NCI-H1436 (cell line): ENCODE measurements at regions not wholly inside any gene's neighbourhood (a gene's known extent, or its start where the extent isn't known, plus 50 kb on each side); places are given as distances from the start of the nearest gene placed in this dataset.

Experiments used
- DNase-seq: peaks from one replicate; lab custom pipeline; 2025; lab: John Stamatoyannopoulos, UW

DNA sequence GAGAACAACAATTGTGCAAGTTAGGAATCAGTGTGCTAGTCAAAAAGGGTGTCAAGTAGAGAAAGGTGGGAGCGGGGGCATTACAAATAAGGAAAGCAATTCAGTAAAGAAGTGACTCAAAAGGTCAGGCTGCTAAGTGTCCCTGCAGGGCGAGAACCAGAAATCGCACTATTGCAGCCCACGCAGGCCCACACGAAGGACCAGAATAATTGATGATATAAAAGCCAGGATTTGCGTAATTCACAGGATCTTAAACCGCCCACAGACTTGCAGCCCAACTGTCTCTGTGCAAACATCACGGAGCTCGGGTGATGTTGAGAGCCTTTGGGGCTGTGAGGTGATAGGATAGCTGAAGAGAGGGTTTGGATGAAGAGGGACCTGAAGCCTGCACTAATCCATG is 349.0 kb downstream of the BRINP1 start:
- DNase-seq = no peak

DNA sequence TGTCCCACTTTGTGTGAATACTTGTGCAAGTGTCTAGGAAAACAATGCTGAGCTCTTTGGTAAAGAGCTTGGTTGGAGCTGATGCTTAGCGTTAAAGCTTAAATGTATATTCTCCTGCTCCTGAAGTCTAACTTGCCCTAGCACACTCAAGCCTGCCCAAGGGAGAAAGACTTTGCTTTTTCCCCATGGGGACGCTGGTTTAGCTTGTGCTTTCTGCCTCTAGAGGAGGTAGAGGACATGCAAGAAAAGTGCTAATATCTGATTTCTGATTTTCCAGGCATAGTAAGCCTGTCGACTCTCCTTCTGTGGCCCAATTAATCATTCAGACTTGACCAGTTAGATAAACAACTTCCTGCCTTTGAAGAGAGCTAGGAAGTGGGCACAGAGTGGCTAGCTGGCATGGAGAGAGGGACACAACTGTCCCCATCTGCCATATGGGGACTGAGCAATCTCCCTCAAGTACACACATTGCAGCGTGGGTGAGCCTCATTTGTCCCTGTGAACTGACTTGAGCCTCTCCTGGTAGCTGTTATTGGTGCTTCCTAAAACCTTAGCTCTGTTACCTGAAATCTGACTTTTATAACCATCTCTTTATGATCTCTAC is 348.4 kb downstream of the BRINP1 start:
- no peak for DNase-seq

DNA sequence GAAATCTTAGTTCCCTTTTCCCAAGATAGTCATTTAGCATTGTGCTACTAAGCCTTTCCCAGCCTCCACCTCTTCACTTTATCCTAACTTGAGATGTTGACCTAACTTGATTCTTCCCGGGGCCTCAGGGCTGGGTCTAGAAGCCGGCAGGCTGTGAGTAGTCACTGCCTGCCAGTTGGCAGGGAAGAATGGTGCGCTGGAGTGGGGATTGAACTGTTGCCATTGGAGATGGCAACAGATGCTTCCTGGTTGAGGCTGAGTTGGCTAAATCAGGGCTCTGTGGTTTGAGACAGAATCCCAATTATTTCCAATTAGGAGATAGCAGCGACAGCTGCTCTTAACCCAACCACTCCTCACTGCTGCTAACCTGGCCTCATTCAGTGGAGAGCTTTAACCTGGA is 343.1 kb downstream of the BRINP1 start:
- no peak for DNase-seq

DNA sequence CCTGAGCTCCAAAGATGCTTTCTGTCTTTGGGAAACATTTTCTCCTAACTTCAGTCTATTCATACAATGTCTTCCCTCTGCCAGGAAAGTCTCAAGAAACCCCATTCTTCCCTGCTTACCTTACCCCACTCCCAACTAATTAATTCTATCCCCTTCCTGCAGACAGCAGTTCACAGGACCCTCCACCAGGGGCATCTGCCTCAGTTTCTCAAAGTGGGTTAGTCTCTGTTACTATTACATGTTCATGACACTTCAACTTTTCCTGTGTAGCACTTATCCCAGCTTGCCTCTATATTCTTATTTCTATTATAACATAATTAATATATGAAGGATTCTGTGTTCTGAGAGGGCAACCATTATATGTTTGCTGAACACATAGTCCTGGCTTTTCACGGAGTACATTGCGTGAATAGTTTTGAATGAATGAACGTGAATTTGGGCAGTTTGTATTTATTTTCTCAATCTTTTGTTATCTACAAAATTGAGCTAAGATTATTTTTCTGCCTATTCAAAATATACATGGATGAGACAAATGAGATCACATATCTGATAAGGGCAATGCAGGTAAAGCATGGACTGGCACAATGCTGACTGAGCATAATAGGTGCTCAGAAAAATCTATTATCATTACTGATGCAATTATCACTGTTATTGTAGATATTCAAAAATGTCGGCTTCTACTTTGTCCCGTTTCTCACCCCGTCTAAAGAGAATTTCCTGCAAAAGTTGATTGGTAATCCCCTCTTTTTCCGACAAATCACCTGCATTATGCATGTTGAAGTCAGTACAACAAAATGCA is 341.1 kb downstream of the BRINP1 start:
- DNase-seq = no peak

DNA sequence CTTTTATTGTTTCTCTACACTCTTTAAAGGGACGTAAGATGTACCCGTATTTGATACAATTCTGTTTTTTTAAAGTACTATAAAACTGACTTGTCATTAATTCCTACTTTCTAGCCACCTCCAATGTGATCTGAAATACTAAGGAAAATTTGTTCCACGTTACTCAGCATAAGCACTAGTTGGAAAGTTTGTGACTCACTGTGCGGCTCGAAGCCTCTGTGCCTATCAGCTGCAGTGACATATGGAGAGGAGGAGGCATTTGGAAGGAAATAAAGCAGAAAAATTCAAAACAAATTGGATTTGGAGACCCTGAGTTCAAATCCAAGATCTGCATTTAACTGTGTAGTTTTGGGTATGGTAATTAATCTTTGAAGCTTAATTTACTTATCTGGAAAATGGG is 339.3 kb downstream of the BRINP1 start:
- DNase-seq = no peak

DNA sequence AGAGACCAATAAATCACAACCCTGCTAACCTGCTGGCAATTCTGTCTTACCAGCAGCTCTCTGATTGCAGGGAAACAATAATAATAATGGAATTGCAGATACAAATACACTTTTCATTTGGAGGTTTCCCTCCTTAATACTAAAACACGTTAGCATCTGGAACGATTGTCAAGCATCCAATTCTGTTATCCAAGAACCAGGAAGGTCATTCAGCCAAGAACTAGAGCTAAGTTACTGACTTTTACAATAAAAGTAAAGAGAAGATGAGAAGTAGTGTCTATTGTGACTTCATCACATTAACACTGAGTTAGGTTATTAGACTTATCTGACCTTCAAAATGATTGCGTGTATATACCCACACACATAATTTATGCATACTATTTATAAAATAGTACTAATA is 335.6 kb downstream of the BRINP1 start:
- DNase-seq = no peak

DNA sequence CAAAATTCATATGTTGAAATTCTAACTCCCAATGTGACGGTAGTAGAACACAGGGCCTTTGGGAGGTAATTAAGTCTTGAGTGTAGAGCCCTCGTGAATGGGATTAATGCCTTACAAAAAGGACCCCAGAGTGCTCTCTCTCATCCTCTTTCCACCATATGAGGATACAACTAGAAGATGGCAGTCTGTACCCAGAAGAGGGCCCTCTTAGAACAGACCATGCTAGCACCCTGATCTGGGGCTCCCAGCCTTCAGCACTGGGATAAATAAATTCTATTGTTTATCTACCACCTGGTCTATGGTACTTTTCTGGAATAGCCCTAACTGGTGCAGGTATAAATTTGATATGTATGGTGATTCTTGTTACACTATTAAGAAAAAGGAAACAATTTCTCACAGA is 332.3 kb downstream of the BRINP1 start:
- DNase-seq = no peak

DNA sequence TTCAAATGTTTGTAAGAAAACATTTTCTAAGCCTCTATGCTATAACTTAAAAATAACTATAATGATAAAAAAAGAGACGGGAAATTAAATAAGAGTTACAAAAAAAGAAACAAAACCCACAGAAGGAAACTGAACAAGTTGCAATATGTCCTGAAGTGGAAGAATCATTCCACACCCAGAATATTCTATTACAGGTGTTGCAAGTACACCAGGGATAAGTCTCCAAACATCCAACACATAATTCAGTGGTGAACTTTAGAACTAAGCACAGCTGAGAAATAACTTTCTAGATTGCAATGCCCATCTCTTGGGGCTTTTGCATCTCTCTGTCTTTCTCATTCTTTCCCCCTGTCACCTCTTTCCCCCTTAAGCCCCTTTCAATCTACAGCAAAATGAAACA is 325.2 kb downstream of the BRINP1 start:
- no peak for DNase-seq

DNA sequence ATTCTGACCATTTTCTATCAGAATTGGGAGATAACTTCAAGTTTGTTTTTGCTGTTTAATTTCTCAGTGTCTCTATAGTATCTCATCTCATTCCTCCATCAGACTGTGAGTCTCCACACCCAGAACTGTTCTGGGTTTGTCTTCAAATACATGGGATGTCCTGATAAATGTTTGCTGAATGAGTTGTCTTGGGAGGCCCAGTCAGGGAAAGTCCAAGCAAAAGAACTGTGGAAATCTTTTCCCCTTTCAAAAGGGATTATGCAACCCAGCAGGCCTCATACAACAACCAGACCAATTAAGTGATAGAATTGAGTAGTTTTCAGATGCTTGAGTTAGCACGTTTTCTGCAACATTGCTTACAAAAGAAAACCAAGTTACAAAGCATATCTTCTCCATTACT is 324.4 kb downstream of the BRINP1 start:
- no peak for DNase-seq

DNA sequence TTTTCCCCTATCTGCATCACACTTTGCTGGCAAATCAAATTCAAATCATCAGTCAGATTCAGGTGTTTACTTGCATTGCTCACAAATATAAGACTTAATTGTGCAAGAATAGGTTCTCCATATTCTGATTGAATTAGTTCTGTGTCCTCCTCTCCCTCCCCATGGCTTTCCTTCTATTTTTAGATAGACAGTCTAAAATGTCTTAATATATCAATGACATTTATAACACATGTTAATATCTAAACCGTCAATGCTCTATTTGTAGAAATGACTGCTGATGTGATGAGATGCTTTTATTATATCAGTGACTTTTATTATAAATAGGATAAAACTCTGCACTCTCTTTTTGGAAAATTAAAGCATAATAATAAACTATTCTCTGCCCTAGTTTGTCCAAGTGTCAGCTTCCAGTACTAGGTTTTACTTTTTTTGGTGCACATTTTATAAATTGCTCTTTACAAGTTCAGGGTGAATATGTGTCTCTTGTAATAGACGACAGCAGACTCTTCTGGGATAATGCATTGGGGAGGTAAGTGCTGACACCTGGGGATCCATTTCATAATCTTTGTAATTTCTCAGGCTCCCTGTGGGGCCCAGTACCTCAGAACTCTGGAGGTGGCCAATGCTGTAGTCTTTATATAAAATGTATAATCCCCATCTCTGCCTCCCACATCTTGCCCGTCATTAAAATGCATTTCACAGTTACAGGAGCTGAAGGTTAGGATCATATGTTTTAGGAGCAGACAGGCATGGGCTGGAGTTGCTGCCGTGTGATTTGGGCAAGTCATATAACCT is 321.5 kb downstream of the BRINP1 start:
- DNase-seq = no peak

DNA sequence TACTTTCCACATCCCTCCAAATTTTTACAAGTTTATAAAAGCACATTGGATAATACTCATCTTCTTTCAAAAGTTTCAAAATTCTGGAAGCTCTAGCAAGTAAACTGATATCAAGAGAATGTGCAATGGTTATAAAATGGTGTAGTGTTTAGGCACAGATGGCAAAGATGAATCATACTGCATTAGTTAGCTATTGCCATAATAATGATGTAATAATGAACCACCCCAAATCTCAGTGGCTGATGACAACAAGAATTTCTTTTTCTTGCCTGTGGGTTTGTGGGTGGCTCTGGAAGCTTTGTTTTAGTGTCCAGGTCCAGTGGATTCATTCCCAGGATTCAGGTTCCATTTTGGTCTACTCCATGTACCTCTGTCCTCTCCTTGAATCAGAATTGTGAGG is 319.0 kb downstream of the BRINP1 start:
- no peak for DNase-seq

DNA sequence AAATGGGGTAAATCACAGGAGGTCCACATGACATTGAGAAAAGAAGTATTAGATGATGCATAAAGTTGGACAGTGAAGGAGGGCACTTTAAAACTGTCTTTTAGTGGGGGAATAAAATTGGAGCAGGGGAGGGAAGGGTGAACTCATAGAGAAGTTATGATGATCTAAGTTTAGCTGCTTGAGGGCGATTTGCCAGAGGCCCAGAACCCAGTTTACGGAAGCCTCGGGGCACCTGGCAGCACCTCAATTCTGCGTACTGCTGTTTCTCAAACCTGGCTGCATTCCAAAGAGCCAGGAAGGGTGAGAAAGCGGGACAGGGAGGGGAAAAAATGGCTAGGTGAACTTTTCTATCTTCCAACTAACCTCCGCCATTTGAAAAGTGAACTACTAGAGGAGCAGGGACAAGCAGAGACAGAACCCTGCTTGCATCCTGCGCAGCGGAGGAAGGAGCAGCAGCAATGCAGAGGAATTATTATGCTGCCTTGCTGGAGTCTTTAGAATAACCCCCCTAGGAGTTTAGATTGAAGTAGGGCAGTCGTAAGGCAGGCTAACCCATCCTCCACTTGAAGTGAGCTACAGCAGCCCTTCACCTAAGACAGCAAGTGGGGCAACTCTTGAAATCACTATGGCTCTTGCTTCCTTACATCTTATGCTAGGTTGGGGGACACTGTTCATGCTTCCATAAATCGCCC is 316.8 kb downstream of the BRINP1 start:
- DNase-seq = no peak

DNA sequence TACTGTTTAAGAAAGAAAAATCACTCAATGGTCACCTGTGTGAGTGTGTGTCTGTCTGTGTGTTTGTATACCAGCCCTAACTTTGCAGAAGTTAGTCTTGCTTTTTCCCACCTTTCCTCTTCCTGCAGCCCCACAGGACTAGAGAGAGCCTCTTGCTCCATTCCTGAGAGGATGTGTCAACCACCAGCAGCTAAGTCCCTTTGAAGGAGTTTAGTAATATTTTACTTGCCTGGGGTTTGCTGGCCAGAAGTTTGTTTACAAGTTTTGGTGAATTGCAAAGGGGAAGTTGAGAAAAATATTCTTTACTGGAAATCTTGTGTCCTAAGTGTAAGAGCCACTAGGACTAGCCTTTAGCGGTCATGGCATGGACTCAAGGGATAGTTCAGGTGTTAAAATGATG is 316.2 kb downstream of the BRINP1 start:
- no peak for DNase-seq

DNA sequence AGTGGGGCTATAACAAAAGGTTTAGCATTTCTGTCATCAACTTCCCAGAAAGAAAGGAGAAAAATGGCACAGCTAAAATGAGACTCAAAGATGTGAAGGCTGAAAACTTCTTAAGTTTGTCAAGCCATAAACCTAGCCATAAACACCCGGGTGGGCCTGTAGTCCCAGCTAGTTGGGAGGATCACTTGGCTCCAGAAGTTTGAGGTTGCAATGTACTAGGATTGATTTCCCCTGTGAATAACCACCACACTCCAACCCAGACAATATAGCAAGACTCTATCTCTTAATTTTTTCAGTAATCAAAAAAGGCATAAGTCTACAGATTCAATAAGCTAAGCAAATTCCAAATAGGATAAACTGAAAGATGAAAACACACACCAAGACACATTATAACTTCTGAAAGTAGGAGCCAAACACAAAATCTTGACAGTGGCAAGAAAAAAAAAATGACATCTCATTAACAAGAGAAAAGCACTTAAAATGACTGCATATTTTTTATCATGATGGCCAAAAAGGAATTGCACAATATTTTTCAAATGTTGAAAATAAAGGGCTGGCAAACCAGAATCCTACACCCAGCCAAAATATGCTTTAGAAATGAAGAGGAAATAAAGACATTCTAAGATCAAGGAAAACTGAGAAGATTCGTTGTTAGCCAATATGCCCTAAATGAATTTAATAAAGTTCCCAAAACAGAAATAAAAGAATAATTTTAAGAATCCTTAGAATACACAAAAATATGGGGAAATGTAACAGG is 308.4 kb downstream of the BRINP1 start:
- DNase-seq = no peak

DNA sequence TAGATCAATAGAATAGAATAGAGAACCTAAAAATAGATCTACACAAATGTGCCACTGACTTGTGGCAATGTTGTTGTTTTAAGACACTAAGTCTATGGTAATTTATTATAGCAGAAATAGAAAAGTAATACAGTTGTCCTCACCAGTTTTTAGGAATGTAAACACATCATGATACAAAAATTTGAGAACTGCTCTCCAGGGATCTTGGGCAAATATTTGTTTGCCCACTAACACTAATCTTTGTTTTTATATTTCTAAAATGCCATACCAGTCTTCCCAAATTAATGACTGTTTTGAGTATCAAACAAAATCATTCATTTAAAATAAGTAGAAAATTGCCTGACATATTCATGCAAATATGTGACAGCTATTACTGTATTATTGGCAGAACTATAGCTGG is 297.6 kb downstream of the BRINP1 start:
- no peak for DNase-seq

DNA sequence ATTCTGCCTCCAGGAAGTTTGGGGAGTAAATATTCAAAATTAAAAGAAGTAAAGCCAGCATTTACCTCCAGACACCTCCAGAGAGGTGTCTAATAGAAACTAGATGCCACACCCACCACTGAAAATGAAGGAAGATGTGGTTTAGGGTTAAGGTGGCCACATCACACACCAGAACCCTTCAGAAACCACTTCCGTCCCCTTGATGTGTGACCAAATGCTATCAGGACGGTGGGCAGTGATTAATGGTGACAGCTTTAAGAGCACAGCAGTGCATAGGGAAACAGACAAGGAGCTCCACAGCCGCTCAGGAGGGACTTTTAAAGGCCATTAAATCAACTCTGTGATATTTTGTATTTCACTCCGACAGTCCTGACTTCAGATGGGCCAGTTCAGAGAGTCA is 295.2 kb downstream of the BRINP1 start:
- DNase-seq = no peak

DNA sequence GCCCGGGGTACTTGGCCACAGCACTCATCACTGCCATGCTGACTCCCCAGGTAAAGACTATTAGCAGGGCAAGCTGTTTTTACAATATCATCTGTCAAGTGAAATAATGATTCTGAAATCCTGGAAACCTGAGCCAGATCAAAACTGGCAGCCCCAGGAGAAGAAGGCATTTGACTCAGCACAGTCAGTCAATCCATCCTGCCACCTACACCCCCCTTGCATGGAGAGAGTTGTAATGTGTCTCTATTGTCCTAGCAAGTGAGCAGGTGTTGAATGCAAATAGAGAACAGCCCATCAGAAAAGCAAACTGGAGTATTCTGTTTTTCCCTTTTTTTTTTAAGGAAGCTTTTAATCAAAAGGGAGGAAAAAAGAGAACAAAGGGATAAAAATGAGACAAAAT is 291.2 kb downstream of the BRINP1 start:
- DNase-seq = no peak

DNA sequence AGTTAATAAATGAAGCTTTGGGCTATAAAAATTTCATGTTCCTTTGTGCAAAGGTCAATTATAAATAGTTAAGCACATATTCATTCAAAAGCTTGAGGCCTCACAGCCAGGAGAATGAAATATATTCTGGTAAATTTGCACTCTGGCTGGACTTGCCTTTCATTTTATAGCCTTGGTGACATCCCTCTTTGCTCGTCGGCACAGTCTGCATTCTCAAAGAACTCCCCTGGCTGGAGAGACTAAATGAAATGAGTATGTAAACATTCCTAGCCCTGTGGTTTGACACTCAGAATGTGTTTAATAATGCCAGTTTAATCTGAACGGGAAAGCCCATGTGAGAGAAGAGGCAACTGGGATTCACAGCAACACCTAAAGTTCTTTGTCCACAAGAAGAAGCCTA is 285.6 kb downstream of the BRINP1 start:
- no peak for DNase-seq

DNA sequence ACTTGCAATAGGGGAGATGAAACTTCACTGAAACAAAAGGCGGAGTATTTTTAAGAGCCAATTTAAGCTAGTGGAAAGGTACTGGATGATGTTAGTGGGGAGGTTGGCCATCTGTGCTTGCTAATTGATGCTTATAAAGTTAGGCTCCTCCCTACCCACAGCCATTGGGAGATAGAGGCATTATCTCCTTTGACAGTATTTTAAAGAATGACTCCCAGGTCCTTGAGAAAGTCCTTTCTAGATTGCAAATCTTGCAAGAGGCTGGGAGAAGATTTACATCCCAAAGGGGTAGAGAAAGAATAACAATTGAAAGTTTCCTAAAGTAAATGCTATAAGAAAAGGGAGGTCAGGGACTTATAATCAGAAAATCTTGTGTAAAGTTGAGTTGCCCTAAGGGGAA is 282.6 kb downstream of the BRINP1 start:
- no peak for DNase-seq

DNA sequence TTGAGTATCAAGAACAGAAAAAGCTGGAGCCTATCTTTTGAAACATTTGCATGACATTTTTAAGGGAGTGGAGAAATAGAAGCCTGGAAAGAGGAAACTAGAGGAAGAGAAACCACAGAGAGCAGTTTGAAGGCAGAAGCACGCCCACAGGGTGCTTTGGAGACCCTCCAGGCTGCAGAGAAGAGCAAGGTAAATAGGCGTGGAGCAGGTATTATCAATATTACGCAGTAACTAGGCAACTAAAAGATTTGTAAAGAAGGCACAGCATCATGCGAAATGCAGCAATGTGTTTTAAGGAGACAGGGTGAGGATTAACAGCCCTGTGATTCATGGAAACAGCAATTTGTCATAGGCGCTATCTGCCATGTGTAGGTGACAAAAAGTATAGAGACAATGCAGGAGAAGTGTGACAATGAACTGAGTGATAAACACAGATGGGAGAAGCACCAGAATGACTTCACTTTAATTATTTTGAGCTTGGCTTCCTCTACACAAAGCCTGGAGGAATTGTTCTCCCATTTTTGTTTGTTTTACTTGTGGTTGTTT is 281.2 kb downstream of the BRINP1 start:
- peak; percentile 65 for DNase-seq

DNA sequence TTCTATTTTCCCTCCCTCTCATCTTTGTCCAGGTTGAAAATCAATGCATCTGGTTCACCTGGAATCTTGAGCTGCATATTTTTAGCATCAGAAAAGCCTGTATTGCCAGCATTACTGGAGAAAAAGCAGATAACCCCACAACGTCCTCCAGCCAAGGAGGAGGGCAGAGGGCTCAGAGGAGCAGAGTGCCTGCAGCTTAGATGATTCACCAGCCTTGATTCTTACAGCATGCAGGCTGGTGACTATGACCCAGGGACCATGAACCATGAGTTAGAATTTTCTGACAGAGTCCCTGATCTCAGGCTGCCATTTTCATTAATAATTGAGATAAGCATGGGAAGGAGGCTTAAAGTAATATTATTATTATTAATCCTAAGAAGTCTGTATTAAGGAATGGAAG is 278.2 kb downstream of the BRINP1 start:
- no peak for DNase-seq

DNA sequence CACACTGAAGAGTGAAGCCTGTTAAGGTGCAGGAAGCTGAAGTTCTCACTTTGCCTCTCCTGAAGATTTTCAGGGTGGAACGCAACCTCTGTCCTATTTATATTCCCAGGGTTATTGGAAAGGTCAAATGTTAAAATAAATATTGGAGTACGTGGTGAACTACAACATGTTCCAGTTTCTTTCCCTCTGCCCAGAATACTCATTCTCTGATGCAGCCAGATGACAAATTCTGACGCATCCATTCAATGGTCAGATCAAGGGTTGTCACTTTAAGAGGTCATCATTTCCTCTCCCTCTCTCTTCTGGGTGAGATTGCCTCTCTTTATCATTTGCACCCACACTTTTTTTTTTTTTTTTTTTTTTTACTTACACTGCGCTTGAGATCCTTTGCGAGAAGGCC is 277.1 kb downstream of the BRINP1 start:
- DNase-seq = no peak
